MM.1S (cell line): ENCODE measurements at regions not wholly inside any gene's neighbourhood (a gene's known extent, or its start where the extent isn't known, plus 50 kb on each side); places are given as distances from the start of the nearest gene placed in this dataset.

Experiments
- DNase-seq: peaks from one replicate; pipeline ENCODE4 v3.0.0-alpha.2; 2015
- H2AFZ ChIP-seq: fragments of 300-600 bp; sonication (generic); 2 replicates; pipeline ENCODE4 v1.6.0; 2016; ENCODE audit warnings: antibody characterized with exemption, low read length
- H3F3A ChIP-seq: fragments of 300-600 bp; sonication (generic); 2 replicates; pipeline ENCODE4 v1.6.1; 2016; ENCODE audit warnings: mild to moderate bottlenecking, antibody characterized with exemption, low read length, moderate library complexity, mixed read lengths; ENCODE audit not compliant: insufficient read depth
- H3K27ac ChIP-seq: fragments of 300-600 bp; sonication (generic); 2 replicates; pipeline ENCODE4 v1.5.1; 2016; ENCODE audit warnings: mild to moderate bottlenecking, low read length
- H3K27me3 ChIP-seq: fragments of 300-600 bp; sonication (generic); replicated peaks from 2 replicates; pipeline ENCODE4 v1.6.0; 2016; ENCODE audit warnings: low read length; ENCODE audit not compliant: insufficient read depth
- H3K36me3 ChIP-seq: fragments of 300-600 bp; sonication (generic); replicated peaks from 2 replicates; pipeline ENCODE4 v1.6.1; 2016; ENCODE audit warnings: mild to moderate bottlenecking, low read length, mixed read lengths; ENCODE audit not compliant: insufficient read depth
- H3K4me1 ChIP-seq: fragments of 300-600 bp; sonication (generic); 2 replicates; pipeline ENCODE4 v1.6.1; 2016; ENCODE audit warnings: low read length, mixed read lengths
- H3K4me2 ChIP-seq: fragments of 300-600 bp; sonication (generic); 2 replicates; pipeline ENCODE4 v1.6.0; 2016; ENCODE audit warnings: low read depth, low read length
- H3K4me3 ChIP-seq: fragments of 300-600 bp; sonication (generic); 2 replicates; pipeline ENCODE4 v1.5.1; 2016; ENCODE audit warnings: low read length, mixed read lengths
- H3K79me2 ChIP-seq: fragments of 300-600 bp; sonication (generic); 2 replicates; pipeline ENCODE4 v1.6.1; 2016; ENCODE audit warnings: mixed run types, low read length, mixed read lengths
- H3K9ac ChIP-seq: fragments of 300-600 bp; sonication (generic); 2 replicates; pipeline ENCODE4 v1.6.1; 2016; ENCODE audit warnings: low read length, mixed read lengths
- H3K9me2 ChIP-seq: fragments of 300-600 bp; sonication (generic); replicated peaks from 2 replicates; pipeline ENCODE4 v1.6.1; 2016; ENCODE audit warnings: mild to moderate bottlenecking, low read length, mixed read lengths; ENCODE audit not compliant: insufficient read depth
- H3K9me3 ChIP-seq: fragments of 300-600 bp; sonication (generic); replicated peaks from 2 replicates; pipeline ENCODE4 v1.6.1; 2016; ENCODE audit warnings: mild to moderate bottlenecking, low read length, mixed read lengths; ENCODE audit not compliant: insufficient read depth
- H4K20me1 ChIP-seq: fragments of 300-600 bp; sonication (generic); 2 replicates; pipeline ENCODE4 v1.6.1; 2016; ENCODE audit warnings: mild to moderate bottlenecking, low read length, moderate library complexity, mixed read lengths; ENCODE audit not compliant: insufficient read depth
- CTCF ChIP-seq: fragments of 300-600 bp; sonication (generic); IDR thresholded peaks from 2 replicates; pipeline ENCODE4 v1.5.1; 2016; ENCODE audit warnings: antibody characterized with exemption, low read length, mixed read lengths
- EZH2 ChIP-seq: fragments of 300-600 bp; sonication (generic); optimal IDR thresholded peaks from 2 replicates; pipeline ENCODE3; 2017; ENCODE audit warnings: low read depth, mild to moderate bottlenecking, antibody characterized with exemption, low read length, mixed read lengths
- EZH2phosphoT487 ChIP-seq: fragments of 300-600 bp; sonication (generic); IDR thresholded peaks from 2 replicates; pipeline ENCODE4 v1.6.1; 2018; ENCODE audit warnings: antibody characterized with exemption, low read length

GRCh38 chr18:43758734-43759133, 481.4 kb upstream of the SYT4 start:
- no peaks in the 10 kb centered on the region for H3K4me1 ChIP-seq
- no peaks in the 10 kb centered on the region for H3K9me3 ChIP-seq
- no peaks in the 10 kb centered on the region for H4K20me1 ChIP-seq
- H3K9me2 ChIP-seq = no peaks in the 10 kb centered on the region
- no peaks in the 10 kb centered on the region for H3K79me2 ChIP-seq
- H3K4me2 ChIP-seq = no peak overlapping the region
- no peak overlapping the region for H3K4me3 ChIP-seq
- H3K36me3 ChIP-seq = no peaks in the 10 kb centered on the region
- H3F3A ChIP-seq = no peaks in the 10 kb centered on the region
- DNase-seq = no peak
- TF ChIP-seq CTCF (no peak), EZH2phosphoT487 (no peak), EZH2 (no peak)
- no peak overlapping the region for H2AFZ ChIP-seq
- no peaks in the 10 kb centered on the region for H3K27me3 ChIP-seq
- no peak overlapping the region for H3K27ac ChIP-seq
- no peak overlapping the region for H3K9ac ChIP-seq

GRCh38 chr18:43760010-43760409, 482.7 kb upstream of the SYT4 start:
- TF ChIP-seq CTCF = no peak
- TF ChIP-seq EZH2 = no peak
- TF ChIP-seq EZH2phosphoT487 = no peak
- Histone ChIP-seq H3K9me3 (no peaks in the 10 kb centered on the region), H3K79me2 (no peaks in the 10 kb centered on the region), H3K36me3 (no peaks in the 10 kb centered on the region), H3K4me1 (no peaks in the 10 kb centered on the region), H3F3A (no peaks in the 10 kb centered on the region), H4K20me1 (no peaks in the 10 kb centered on the region), H3K9me2 (no peaks in the 10 kb centered on the region), H3K27me3 (no peaks in the 10 kb centered on the region), H3K27ac (no peak overlapping the region), H2AFZ (no peak overlapping the region), H3K9ac (no peak overlapping the region), H3K4me3 (no peak overlapping the region), H3K4me2 (no peak overlapping the region)
- DNase-seq = no peak

- H3K4me3 ChIP-seq = no peak overlapping the region
- H3K36me3 ChIP-seq = no peaks in the 10 kb centered on the region
- no peaks in the 10 kb centered on the region for H3K27me3 ChIP-seq
- no peak overlapping the region for H3K27ac ChIP-seq
- no peaks in the 10 kb centered on the region for H3K79me2 ChIP-seq
- H4K20me1 ChIP-seq = no peaks in the 10 kb centered on the region
- no peaks in the 10 kb centered on the region for H3K9me3 ChIP-seq
- no peak for DNase-seq
- H3K4me2 ChIP-seq = no peak overlapping the region
- no peak overlapping the region for H2AFZ ChIP-seq
- TF ChIP-seq CTCF = no peak
- no peak for TF ChIP-seq EZH2
- no peak for TF ChIP-seq EZH2phosphoT487
- no peaks in the 10 kb centered on the region for H3K4me1 ChIP-seq
- no peak overlapping the region for H3K9ac ChIP-seq
- no peaks in the 10 kb centered on the region for H3K9me2 ChIP-seq
- no peaks in the 10 kb centered on the region for H3F3A ChIP-seq
Measured at GRCh38 chr18:43772907-43773306, 495.6 kb upstream of the SYT4 start.

- no peaks in the 10 kb centered on the region for H3K27me3 ChIP-seq
- H3F3A ChIP-seq = no peaks in the 10 kb centered on the region
- H2AFZ ChIP-seq = no peak overlapping the region
- no peaks in the 10 kb centered on the region for H4K20me1 ChIP-seq
- H3K9me2 ChIP-seq = no peaks in the 10 kb centered on the region
- H3K9ac ChIP-seq = no peak overlapping the region
- no peaks in the 10 kb centered on the region for H3K79me2 ChIP-seq
- no peaks in the 10 kb centered on the region for H3K9me3 ChIP-seq
- H3K4me2 ChIP-seq = no peak overlapping the region
- DNase-seq = no peak
- H3K27ac ChIP-seq = no peak overlapping the region
- no peaks in the 10 kb centered on the region for H3K4me1 ChIP-seq
- TF ChIP-seq EZH2 = no peak
- no peak for TF ChIP-seq CTCF
- TF ChIP-seq EZH2phosphoT487 = no peak
- H3K4me3 ChIP-seq = no peak overlapping the region
- no peaks in the 10 kb centered on the region for H3K36me3 ChIP-seq
Measured at GRCh38 chr18:43774497-43774896, 497.2 kb upstream of the SYT4 start.
